H9 (cell line): ENCODE measurements at regions not wholly inside any gene's neighbourhood (a gene's known extent, or its start where the extent isn't known, plus 50 kb on each side); places are given as distances from the start of the nearest gene placed in this dataset.

Source experiments
- DNase-seq: peaks from one replicate; pipeline ENCODE4 v3.0.0-alpha.2; 2017
- H2AFZ ChIP-seq: one replicate; pipeline ENCODE4 v1.6.1; 2013; ENCODE audit warnings: mild to moderate bottlenecking, low read length, control low read depth, moderate library complexity
- H2AK5ac ChIP-seq: 2 replicates; pipeline ENCODE4 v1.6.1; 2013; ENCODE audit warnings: low read length, control low read depth, mixed read lengths; ENCODE audit not compliant: insufficient read length
- H2BK120ac ChIP-seq: one replicate; pipeline ENCODE4 v1.6.1; 2013; ENCODE audit warnings: low read depth, mild to moderate bottlenecking, low read length, control low read depth, inconsistent platforms; ENCODE audit not compliant: poor library complexity, severe bottlenecking
- H2BK12ac ChIP-seq: 2 replicates; pipeline ENCODE4 v1.6.1; 2013; ENCODE audit warnings: low read length, control low read depth, mixed read lengths, low read depth; ENCODE audit not compliant: insufficient read length
- H2BK15ac ChIP-seq: 2 replicates; pipeline ENCODE4 v1.6.1; 2013; ENCODE audit warnings: low read depth, low read length, control low read depth
- H2BK20ac ChIP-seq: one replicate; pipeline ENCODE4 v1.6.1; 2013; ENCODE audit warnings: low read depth, mild to moderate bottlenecking, low read length, control low read depth, inconsistent platforms; ENCODE audit not compliant: poor library complexity, severe bottlenecking
- H2BK5ac ChIP-seq: 2 replicates; pipeline ENCODE4 v1.6.1; 2013; ENCODE audit warnings: low read length, control low read depth, mixed read lengths; ENCODE audit not compliant: insufficient read length
- H3K14ac ChIP-seq: 2 replicates; pipeline ENCODE4 v1.6.1; 2013; ENCODE audit warnings: low read length, control low read depth; ENCODE audit not compliant: insufficient read depth
- H3K18ac ChIP-seq: 2 replicates; pipeline ENCODE4 v1.6.1; 2013; ENCODE audit warnings: low read depth, mild to moderate bottlenecking, mixed read lengths, low read length, control low read depth; ENCODE audit not compliant: insufficient read length
- H3K23ac ChIP-seq: 2 replicates; pipeline ENCODE4 v1.6.1; 2013; ENCODE audit warnings: low read length, control low read depth, mixed read lengths, low read depth; ENCODE audit not compliant: insufficient read length
- H3K23me2 ChIP-seq: 2 replicates; pipeline ENCODE4 v1.6.1; 2013; ENCODE audit warnings: low read depth, mild to moderate bottlenecking, mixed read lengths, low read length, control low read depth; ENCODE audit not compliant: insufficient read length, poor library complexity, severe bottlenecking
- H3K27ac ChIP-seq: 2 replicates; pipeline ENCODE4 v1.5.1; 2013; ENCODE audit warnings: low read length, control low read depth, mixed read lengths, low read depth; ENCODE audit not compliant: insufficient read length
- H3K27me3 ChIP-seq: 2 replicates; pipeline ENCODE4 v1.6.1; 2013; ENCODE audit warnings: low read length, control low read depth, inconsistent platforms; ENCODE audit not compliant: insufficient read depth
- H3K4ac ChIP-seq: 2 replicates; pipeline ENCODE4 v1.6.1; 2013; ENCODE audit warnings: low read depth, mild to moderate bottlenecking, control low read depth, inconsistent platforms, low read length, moderate library complexity
- H3K4me1 ChIP-seq: 2 replicates; pipeline ENCODE4 v1.6.1; 2013; ENCODE audit warnings: low read length, control low read depth, inconsistent platforms; ENCODE audit not compliant: insufficient read depth
- H3K4me2 ChIP-seq: 2 replicates; pipeline ENCODE4 v1.6.1; 2013; ENCODE audit warnings: low read length, control low read depth, mixed read lengths; ENCODE audit not compliant: insufficient read length, insufficient read depth
- H3K56ac ChIP-seq: 2 replicates; pipeline ENCODE4 v1.6.1; 2013; ENCODE audit warnings: low read depth, mild to moderate bottlenecking, mixed read lengths, low read length, control low read depth; ENCODE audit not compliant: insufficient read length
- H3K79me1 ChIP-seq: 2 replicates; pipeline ENCODE4 v1.6.1; 2013; ENCODE audit warnings: low read depth, mild to moderate bottlenecking, moderate library complexity, low read length, control low read depth, inconsistent platforms; ENCODE audit not compliant: insufficient read depth, poor library complexity, severe bottlenecking
- H3K79me2 ChIP-seq: 2 replicates; pipeline ENCODE4 v1.6.1; 2013; ENCODE audit warnings: low read length, control low read depth, inconsistent platforms; ENCODE audit not compliant: insufficient read depth
- H3K9ac ChIP-seq: 2 replicates; pipeline ENCODE4 v1.6.1; 2013; ENCODE audit warnings: low read length, control low read depth, mixed read lengths; ENCODE audit not compliant: insufficient read length; ENCODE audit errors: extremely low read depth
- H3K9me3 ChIP-seq: one replicate; pipeline ENCODE4 v1.6.1; 2013; ENCODE audit warnings: low read depth, low read length, inconsistent platforms; ENCODE audit not compliant: control insufficient read depth
- H3T11ph ChIP-seq: one replicate; pipeline ENCODE4 v1.6.1; 2013; ENCODE audit warnings: mild to moderate bottlenecking, low read length, control low read depth, inconsistent platforms
- H4K20me1 ChIP-seq: one replicate; pipeline ENCODE4 v1.6.1; 2013; ENCODE audit not compliant: control insufficient read depth, insufficient read length, insufficient read depth
- H4K5ac ChIP-seq: 2 replicates; pipeline ENCODE4 v1.6.1; 2013; ENCODE audit warnings: low read depth, mild to moderate bottlenecking, mixed read lengths, low read length, control low read depth; ENCODE audit not compliant: insufficient read length
- H4K8ac ChIP-seq: replicated peaks from 2 replicates; pipeline ENCODE4 v1.6.1; 2013; ENCODE audit warnings: low read length, control low read depth, mixed read lengths, low read depth; ENCODE audit not compliant: insufficient read length
- H4K91ac ChIP-seq: 2 replicates; pipeline ENCODE4 v1.6.1; 2013; ENCODE audit warnings: low read depth, mild to moderate bottlenecking, moderate library complexity, mixed read lengths, low read length, control low read depth; ENCODE audit not compliant: insufficient read length
- H3K27ac Mint-ChIP-seq, 3 experiments: 2 replicates in 2 of 3; 3 replicates in 1 of 3; pipeline ENCODE4 v1.8.0; 2020 to 2021; ENCODE audit warnings: mixed read lengths in 3 of 3, mild to moderate bottlenecking in 1 of 3, moderate library complexity in 1 of 3
- H3K27me3 Mint-ChIP-seq: 2 replicates; pipeline ENCODE4 v1.8.0; 2021; ENCODE audit warnings: low read depth, mild to moderate bottlenecking, moderate library complexity, mixed read lengths
- H3K36me3 Mint-ChIP-seq, 3 experiments: 2 replicates in 2 of 3; 3 replicates in 1 of 3; pipeline ENCODE4 v1.8.0; 2020 to 2021; ENCODE audit warnings: low read depth in 3 of 3, mixed read lengths in 3 of 3; ENCODE audit not compliant: insufficient read depth in 1 of 3
- H3K4me1 Mint-ChIP-seq, 2 experiments: 2 replicates each; pipeline ENCODE4 v1.8.0; 2020; ENCODE audit warnings: mixed read lengths in 2 of 2
- H3K4me3 Mint-ChIP-seq, 2 experiments: 2 replicates in 1 of 2; 3 replicates in 1 of 2; pipeline ENCODE4 v1.8.0; 2020 to 2021; ENCODE audit warnings: mild to moderate bottlenecking in 2 of 2, mixed read lengths in 2 of 2, moderate library complexity in 1 of 2
- H3K9me3 Mint-ChIP-seq, 2 experiments: 2 replicates in 1 of 2; 3 replicates in 1 of 2; pipeline ENCODE4 v1.8.0; 2020; ENCODE audit warnings: mild to moderate bottlenecking in 2 of 2, mixed read lengths in 2 of 2, moderate library complexity in 1 of 2
- WGBS: extraction: QIAGEN DNeasy Blood & Tissue Kit; methylation state at CpG from one replicate; pipeline ENCODE4 v1.1.7; 2013; ENCODE audit warnings: missing lambda C conversion rate, low lambda C conversion rate, mixed read lengths; ENCODE audit not compliant: insufficient read length; ENCODE audit errors: extremely low coverage; 5-methylcytosine and 5-hydroxymethylcytosine counted together
- TF ChIP-seq, protein P1 (sequence below): fragments of 200-600 bp; sonication (generic); conservative IDR thresholded peaks from 3 replicates; pipeline ENCODE4 v1.8.0; 2021; ENCODE audit warnings: antibody characterized with exemption, mild to moderate bottlenecking

DNA sequence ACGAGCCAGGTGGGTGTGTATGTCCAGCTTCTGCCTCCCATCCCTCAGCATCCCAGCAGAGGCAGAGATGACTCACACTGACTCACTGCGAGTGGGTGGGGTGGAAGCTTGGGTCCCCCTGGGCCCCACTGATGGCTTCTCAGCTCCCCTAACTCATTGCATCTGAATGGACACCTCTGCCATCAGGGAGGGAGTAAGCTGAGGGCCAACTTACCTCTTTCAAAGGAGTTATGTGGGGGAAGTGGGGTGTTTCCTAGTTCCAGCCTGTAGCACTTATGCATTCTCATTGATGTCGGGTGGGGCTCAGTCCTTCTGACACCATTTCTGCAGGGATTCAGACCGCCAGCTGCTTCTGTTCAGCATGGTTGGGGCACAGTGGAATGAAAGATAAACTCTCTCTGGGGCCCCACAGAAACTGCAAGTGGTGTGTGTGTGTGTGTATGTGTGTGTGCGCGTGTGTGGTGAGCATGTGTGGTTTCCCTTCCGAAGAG, 1425.8 kb downstream of the TBC1D22A start:
- Histone ChIP-seq H3K4ac (no peak overlapping the region), H3K9me3 (no peaks in the 10 kb centered on the region), H4K91ac (no peak overlapping the region), H2BK20ac (no peak overlapping the region), H3K79me2 (no peaks in the 10 kb centered on the region), H3K18ac (no peak overlapping the region), H3K27ac (no peak overlapping the region), H4K5ac (no peak overlapping the region), H2AK5ac (no peak overlapping the region), H3K14ac (no peak overlapping the region), H2BK15ac (no peak overlapping the region), H3K4me1 (no peaks in the 10 kb centered on the region), H4K8ac (no peak overlapping the region), H3K9ac (no peak overlapping the region), H3K23me2 (no peaks in the 10 kb centered on the region), H3T11ph (no peak overlapping the region), H3K56ac (no peak overlapping the region), H2BK12ac (no peak overlapping the region), H4K20me1 (no peaks in the 10 kb centered on the region), H2BK120ac (no peak overlapping the region), H3K23ac (no peak overlapping the region), H3K27me3 (no peaks in the 10 kb centered on the region), H2AFZ (no peak overlapping the region), H2BK5ac (no peak overlapping the region), H3K79me1 (no peaks in the 10 kb centered on the region), H3K4me2 (no peak overlapping the region)
- Mint-ChIP-seq H3K4me3 (no peak overlapping the region; a peak in 1 of 5 replicates), H3K4me1 (peaks cover 17 to 19% of the 10 kb centered on the region in 2 experiments), H3K36me3 (peaks cover 0 to 19% (median 4%) of the 10 kb centered on the region in 3 experiments; a peak in 5 of 7 replicates), H3K27ac (no peak overlapping the region; a peak in 1 of 7 replicates), H3K9me3 (peaks cover 24 to 28% of the 10 kb centered on the region in 2 experiments), H3K27me3 (0 out of 2 replicates have a peak, but pooled peaks cover 2% of the 10 kb centered on the region)
- no CpG with 5 or more reads among the region's 7 CpGs for WGBS
- TF ChIP-seq, protein P1, sequence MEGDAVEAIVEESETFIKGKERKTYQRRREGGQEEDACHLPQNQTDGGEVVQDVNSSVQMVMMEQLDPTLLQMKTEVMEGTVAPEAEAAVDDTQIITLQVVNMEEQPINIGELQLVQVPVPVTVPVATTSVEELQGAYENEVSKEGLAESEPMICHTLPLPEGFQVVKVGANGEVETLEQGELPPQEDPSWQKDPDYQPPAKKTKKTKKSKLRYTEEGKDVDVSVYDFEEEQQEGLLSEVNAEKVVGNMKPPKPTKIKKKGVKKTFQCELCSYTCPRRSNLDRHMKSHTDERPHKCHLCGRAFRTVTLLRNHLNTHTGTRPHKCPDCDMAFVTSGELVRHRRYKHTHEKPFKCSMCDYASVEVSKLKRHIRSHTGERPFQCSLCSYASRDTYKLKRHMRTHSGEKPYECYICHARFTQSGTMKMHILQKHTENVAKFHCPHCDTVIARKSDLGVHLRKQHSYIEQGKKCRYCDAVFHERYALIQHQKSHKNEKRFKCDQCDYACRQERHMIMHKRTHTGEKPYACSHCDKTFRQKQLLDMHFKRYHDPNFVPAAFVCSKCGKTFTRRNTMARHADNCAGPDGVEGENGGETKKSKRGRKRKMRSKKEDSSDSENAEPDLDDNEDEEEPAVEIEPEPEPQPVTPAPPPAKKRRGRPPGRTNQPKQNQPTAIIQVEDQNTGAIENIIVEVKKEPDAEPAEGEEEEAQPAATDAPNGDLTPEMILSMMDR = no peak
- DNase-seq = peak; percentile 22
